HepG2 (cell line): ENCODE measurements at regions not wholly inside any gene's neighbourhood (a gene's known extent, or its start where the extent isn't known, plus 50 kb on each side); places are given as distances from the start of the nearest gene placed in this dataset.

Experiments
- ATAC-seq: fragments of 200-7000 bp; cut with Tn5 transposase; 3 replicates; pipeline ENCODE4 v1.9.1; 2020; ENCODE audit warnings: mild to moderate bottlenecking, moderate library complexity
- BruUV-seq: library from RNA; stranded (reverse); fragments of 400-500 nt; replicated peaks from 2 replicates; lab custom pipeline; 2021; lab: Mats Ljungman, UMichigan
- CTCF ChIA-PET: fragments of 300-600 bp; formaldehyde crosslinking; extraction: SDS; loops from one replicate; lab custom pipeline; 2021; ENCODE audit warnings: low total read pairs, inconsistent platforms, low intra/inter-chr PET ratio; lab: Yijun Ruan, JAX
- POLR2A ChIA-PET: fragments of 350-600 bp; sonication (Branson Sonifier 250); formaldehyde crosslinking; loops from one replicate; lab custom pipeline; 2020; ENCODE audit warnings: antibody characterized with exemption, inconsistent platforms; lab: Yijun Ruan, JAX
- DNase-seq: peaks from one replicate; pipeline ENCODE4 v3.0.0-alpha.2; 2015; ENCODE audit warnings: low spot score
- FAIRE-seq: peaks from 3 replicates; lab custom pipeline; 2011; peaks lifted over from hg19 to GRCh38; lab: Jason Lieb, UNC
- H2AFZ ChIP-seq: one replicate; pipeline ENCODE4 v1.6.1; 2011; ENCODE audit warnings: low read length, inconsistent platforms
- H3K27ac ChIP-seq: fragments of 300-600 bp; 3 replicates; pipeline ENCODE4 v1.8.0; 2011; ENCODE audit warnings: mixed run types, mild to moderate bottlenecking, mixed read lengths, low read length, inconsistent platforms; ENCODE audit not compliant: insufficient read depth; ENCODE audit errors: extremely low read length
- H3K27me3 ChIP-seq, 2 experiments: fragments of 200-600 bp in 1 of 2; 2 replicates in 1 of 2; 3 replicates in 1 of 2; pipeline versions ENCODE4 v1.6.0 to v1.8.0; 2011; ENCODE audit warnings: low read length in 2 of 2, mild to moderate bottlenecking in 2 of 2, moderate library complexity in 2 of 2, inconsistent platforms in 1 of 2; ENCODE audit not compliant: insufficient read depth in 2 of 2, control insufficient read depth in 1 of 2
- H3K36me3 ChIP-seq, 2 experiments: fragments of 200-600 bp in 1 of 2; replicated peaks in 1 of 2; 2 replicates in 1 of 2; 3 replicates in 1 of 2; pipeline versions ENCODE4 v1.5.1 to v1.8.0; 2011; ENCODE audit warnings: low read length in 2 of 2, inconsistent platforms in 1 of 2; ENCODE audit not compliant: insufficient read depth in 2 of 2, control insufficient read depth in 1 of 2
- H3K4me1 ChIP-seq: 2 replicates; pipeline ENCODE4 v1.5.1; 2012; ENCODE audit warnings: low read length, inconsistent platforms; ENCODE audit not compliant: insufficient read depth
- H3K4me2 ChIP-seq: 2 replicates; pipeline ENCODE4 v1.6.0; 2011; ENCODE audit warnings: low read depth, low read length, inconsistent platforms
- H3K4me3 ChIP-seq, 3 experiments: fragments of 200-600 bp in 1 of 3; sonication (generic), shearing (Covaris generic) in 1 of 3; replicated peaks in 1 of 3; 2 replicates each; pipeline ENCODE4 v1.5.1; 2011 to 2016; ENCODE audit warnings: low read length in 3 of 3, inconsistent platforms in 2 of 3, low read depth in 2 of 3, mild to moderate bottlenecking in 2 of 3, control low read depth in 1 of 3, mixed read lengths in 1 of 3; ENCODE audit not compliant: insufficient read depth in 1 of 3
- H3K79me2 ChIP-seq: one replicate; pipeline ENCODE4 v1.6.1; 2011; ENCODE audit warnings: low read length, inconsistent platforms; ENCODE audit not compliant: insufficient read depth
- H3K9ac ChIP-seq: 2 replicates; pipeline ENCODE4 v1.6.0; 2011; ENCODE audit warnings: mild to moderate bottlenecking, low read depth, low read length, inconsistent platforms; ENCODE audit not compliant: insufficient read depth
- H3K9me3 ChIP-seq: 2 replicates; pipeline ENCODE4 v1.5.1; 2012; ENCODE audit warnings: mild to moderate bottlenecking, low read length
- H4K20me1 ChIP-seq: 2 replicates; pipeline ENCODE4 v1.6.0; 2011; ENCODE audit warnings: inconsistent platforms, mild to moderate bottlenecking, low read length, moderate library complexity; ENCODE audit not compliant: insufficient read depth
- BRCA1 ChIP-seq: sonication (generic); formaldehyde crosslinking; IDR thresholded peaks from 2 replicates; pipeline ENCODE4 v1.4.0; 2020; ENCODE audit warnings: missing genetic modification reagents
- ESRRA ChIP-seq: sonication (generic); formaldehyde crosslinking; IDR thresholded peaks from 2 replicates; pipeline ENCODE4 v1.5.1; 2020; ENCODE audit warnings: mild to moderate bottlenecking, low read depth, missing genetic modification reagents
- HNRNPLL ChIP-seq: fragments of 200-400 bp; formaldehyde crosslinking; IDR thresholded peaks from 2 replicates; pipeline ENCODE4 v1.6.1; 2017; ENCODE audit warnings: mild to moderate bottlenecking, low read depth, low read length; ENCODE audit not compliant: poor library complexity, severe bottlenecking
- HOXA3 ChIP-seq: sonication (generic); formaldehyde crosslinking; IDR thresholded peaks from 2 replicates; pipeline ENCODE4 v1.5.0; 2020; ENCODE audit warnings: missing genetic modification reagents
- WGBS: methylation state at CpG from one replicate; pipeline ENCODE4 v1.1.6; 2017; ENCODE audit warnings: low lambda C conversion rate; 5-methylcytosine and 5-hydroxymethylcytosine counted together
- in situ Hi-C: cut with HindIII; loops from 2 replicates; pipeline ENCODE4 v1.10.0; 2017; ENCODE audit warnings: low pct_unique_long_range_greater_than_20kb; ENCODE audit not compliant: extremely low pct_ligation_motif_present
- intact Hi-C: fragments of 100-400 bp; cut with micrococcal nuclease; formaldehyde crosslinking; loops from one replicate; pipeline ENCODE4 v1.10.0; 2022; ENCODE audit not compliant: unreplicated experiment
- TF ChIP-seq, protein P1 (sequence below): IDR thresholded peaks from 2 replicates; pipeline ENCODE4 v1.6.1; 2016; ENCODE audit warnings: low read depth, borderline replicate concordance
- TF ChIP-seq, protein P2 (sequence below): IDR thresholded peaks from 2 replicates; pipeline ENCODE4 v1.6.1; 2016; ENCODE audit warnings: missing biosample characterization, missing genetic modification reagents, low read depth

DNA sequence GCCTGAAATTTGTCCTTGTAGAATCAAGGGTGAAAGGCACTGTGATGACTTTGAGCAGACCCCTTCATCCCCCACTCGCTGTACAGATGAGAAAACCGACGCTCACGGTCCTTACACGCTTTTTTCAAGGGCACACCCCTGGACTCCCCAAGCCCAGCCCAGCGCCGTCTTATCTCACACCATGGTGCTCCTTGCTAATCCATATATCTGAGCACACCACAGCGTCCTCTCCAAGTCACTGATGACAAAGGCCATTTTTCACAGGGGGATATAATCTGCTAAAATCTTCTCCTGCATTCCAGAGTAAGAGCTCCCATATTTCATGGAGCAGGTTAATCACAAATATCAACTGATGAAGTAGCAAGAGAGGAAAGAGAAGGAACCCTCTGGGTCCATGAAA is 486.3 kb downstream of the BCOR start (continued):
- TF ChIP-seq HOXA3 (CRISPR knock-in tag) (no peak), ESRRA (CRISPR knock-in tag) (no peak)
- TF ChIP-seq, protein P1, sequence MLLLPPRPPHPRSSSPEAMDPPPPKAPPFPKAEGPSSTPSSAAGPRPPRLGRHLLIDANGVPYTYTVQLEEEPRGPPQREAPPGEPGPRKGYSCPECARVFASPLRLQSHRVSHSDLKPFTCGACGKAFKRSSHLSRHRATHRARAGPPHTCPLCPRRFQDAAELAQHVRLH (CRISPR knock-in tag), result no peak
- TF ChIP-seq, protein P2, sequence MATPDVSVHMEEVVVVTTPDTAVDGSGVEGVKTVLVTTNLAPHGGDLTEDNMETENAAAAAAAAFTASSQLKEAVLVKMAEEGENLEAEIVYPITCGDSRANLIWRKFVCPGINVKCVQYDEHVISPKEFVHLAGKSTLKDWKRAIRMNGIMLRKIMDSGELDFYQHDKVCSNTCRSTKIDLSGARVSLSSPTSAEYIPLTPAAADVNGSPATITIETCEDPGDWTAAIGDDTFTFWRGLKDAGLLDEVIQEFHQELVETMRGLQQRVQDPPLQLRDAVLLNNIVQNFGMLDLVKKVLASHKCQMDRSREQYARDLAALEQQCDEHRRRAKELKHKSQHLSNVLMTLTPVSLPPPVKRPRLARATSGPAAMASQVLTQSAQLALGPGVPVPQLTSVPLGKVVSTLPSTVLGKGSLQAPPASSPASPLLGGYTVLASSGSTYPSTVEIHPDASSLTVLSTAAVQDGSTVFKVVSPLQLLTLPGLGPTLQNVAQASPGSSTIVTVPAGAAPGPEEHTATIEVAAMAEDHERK (CRISPR knock-in tag), result no peak

DNA sequence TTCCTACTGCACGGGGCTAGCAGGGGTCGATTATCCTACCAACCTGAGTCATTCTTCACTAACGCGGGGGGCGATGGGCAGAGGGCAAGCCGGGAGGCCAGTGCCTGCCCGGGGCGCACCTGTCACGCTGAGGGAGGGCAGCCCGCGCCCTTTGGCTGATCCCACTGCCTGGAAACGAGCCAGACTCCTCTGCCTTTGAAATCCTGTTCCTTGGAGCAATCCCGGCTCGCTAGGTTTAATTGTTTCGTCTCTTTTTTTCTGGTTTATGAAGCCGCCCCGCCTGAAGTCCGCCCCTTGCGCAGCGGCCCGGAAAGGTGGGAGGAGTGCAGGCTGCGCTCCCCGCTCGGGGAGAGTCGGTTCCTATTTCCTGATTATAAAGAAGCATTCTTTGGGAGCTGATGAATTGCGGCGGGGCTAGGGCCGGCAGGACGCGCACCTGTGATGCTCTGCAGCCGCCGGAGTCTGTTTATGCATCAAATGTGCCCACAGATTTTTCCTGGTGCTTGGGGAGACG is 484.2 kb downstream of the BCOR start:
- H3K79me2 ChIP-seq, result no peaks in the 10 kb centered on the region
- no peak for TF ChIP-seq BRCA1 (CRISPR knock-in tag)
- peak; percentile 76 for TF ChIP-seq HNRNPLL
- H3K4me2 ChIP-seq, result no peak overlapping the region
- FAIRE-seq, result no peak
- H3K27me3 ChIP-seq, result peaks cover 2 to 7% of the 10 kb centered on the region in 2 experiments; a peak in 2 of 5 replicates
- intact Hi-C loops, result no loop called here
- no peak overlapping the region for H2AFZ ChIP-seq
- no peaks in the 10 kb centered on the region for H3K9me3 ChIP-seq
- ATAC-seq, result no peak
- H3K4me3 ChIP-seq, result no peak overlapping the region
- in situ Hi-C loops, result no loop called here
- no peaks in the 10 kb centered on the region for H3K36me3 ChIP-seq
- no TSS peak for BruUV-seq
- H3K9ac ChIP-seq, result no peak overlapping the region
- 0% methylated on average over 1 of the region's 33 CpGs for WGBS
- no peak overlapping the region for H3K27ac ChIP-seq
- H4K20me1 ChIP-seq, result no peaks in the 10 kb centered on the region
- 0 out of 2 replicates have a peak, but pooled peaks cover 7% of the 10 kb centered on the region for H3K4me1 ChIP-seq
- CTCF ChIA-PET, result no interaction called here
- DNase-seq, result no peak
- POLR2A ChIA-PET, result no interaction called here
